Colonic mucosa (tissue), 4 donors: ENCODE measurements at regions not wholly inside any gene's neighbourhood (a gene's known extent, or its start where the extent isn't known, plus 50 kb on each side); places are given as distances from the start of the nearest gene placed in this dataset.

ENCODE experiments used
- DNase-seq: peaks from one replicate; pipeline ENCODE4 v3.0.0-alpha.2; 2020
- H3K27ac ChIP-seq: fragments of 200-600 bp; one replicate; pipeline ENCODE4 v1.8.0; 2021
- H3K27me3 ChIP-seq: fragments of 200-600 bp; one replicate; pipeline ENCODE4 v1.8.0; 2021
- H3K36me3 ChIP-seq: fragments of 200-600 bp; one replicate; pipeline ENCODE4 v1.8.0; 2021
- H3K4me1 ChIP-seq: fragments of 200-600 bp; one replicate; pipeline ENCODE4 v1.8.0; 2021; ENCODE audit warnings: mild to moderate bottlenecking
- H3K4me3 ChIP-seq: fragments of 200-600 bp; one replicate; pipeline ENCODE4 v1.8.0; 2021
- H3K9ac ChIP-seq, 2 donors: one replicate each; pipeline ENCODE4 v1.7.0; 2013; ENCODE audit warnings: control low read depth in 2 of 2, low read depth in 2 of 2, low read length in 2 of 2
- H3K9me3 ChIP-seq: fragments of 200-600 bp; one replicate; pipeline ENCODE4 v1.8.0; 2021
- CTCF ChIP-seq: fragments of 200-600 bp; IDR thresholded peaks from one replicate; pipeline ENCODE4 v1.8.0; 2022; ENCODE audit warnings: antibody characterized with exemption, mild to moderate bottlenecking
- intact Hi-C: fragments of 100-400 bp; cut with DNase I; formaldehyde crosslinking; loops from one replicate; pipeline ENCODE4 v1.14.1; 2022
- donor health status: healthy.
- donor health status: DM: no; HTN: no; CAD: no.
- donor health status: DM: no; HTN: no; CAD: no.

GRCh38 chr20:56795492-56795891 lies 166.4 kb downstream of the TFAP2C start:
- no peak for TF ChIP-seq CTCF
- Histone ChIP-seq H3K4me3 (no peak overlapping the region), H3K27ac (no peak overlapping the region), H3K36me3 (no peaks in the 10 kb centered on the region), H3K9me3 (no peaks in the 10 kb centered on the region), H3K9ac (no peak overlapping the region), H3K4me1 (no peaks in the 10 kb centered on the region), H3K27me3 (no peaks in the 10 kb centered on the region)
- intact Hi-C loops, result no loop called here
- DNase-seq, result no peak

- H3K9me3 ChIP-seq, result no peaks in the 10 kb centered on the region
- DNase-seq, result no peak
- H3K9ac ChIP-seq, result no peak overlapping the region
- no peak overlapping the region for H3K27ac ChIP-seq
- no peak overlapping the region for H3K4me3 ChIP-seq
- no peaks in the 10 kb centered on the region for H3K36me3 ChIP-seq
- TF ChIP-seq CTCF, result no peak
- intact Hi-C loops, result no loop called here
- no peaks in the 10 kb centered on the region for H3K27me3 ChIP-seq
- H3K4me1 ChIP-seq, result no peaks in the 10 kb centered on the region
Measured at GRCh38 chr20:56796345-56796744, 167.2 kb downstream of the TFAP2C start.

GRCh38 chr20:56797023-56797422 lies 167.9 kb downstream of the TFAP2C start:
- Histone ChIP-seq H3K27ac (no peak overlapping the region), H3K9me3 (no peaks in the 10 kb centered on the region), H3K36me3 (no peaks in the 10 kb centered on the region), H3K27me3 (no peaks in the 10 kb centered on the region), H3K4me3 (no peak overlapping the region), H3K4me1 (no peaks in the 10 kb centered on the region), H3K9ac (no peak overlapping the region)
- intact Hi-C loops, result no loop called here
- no peak for DNase-seq
- TF ChIP-seq CTCF, result no peak

GRCh38 chr20:56798634-56799033 lies 169.5 kb downstream of the TFAP2C start:
- no peak for DNase-seq
- Histone ChIP-seq H3K9me3 (no peaks in the 10 kb centered on the region), H3K4me3 (no peak overlapping the region), H3K36me3 (no peaks in the 10 kb centered on the region), H3K9ac (no peak overlapping the region), H3K4me1 (no peaks in the 10 kb centered on the region), H3K27me3 (no peaks in the 10 kb centered on the region), H3K27ac (no peak overlapping the region)
- intact Hi-C loops, result no loop called here
- no peak for TF ChIP-seq CTCF

GRCh38 chr20:56799187-56799586 lies 170.1 kb downstream of the TFAP2C start:
- no peak for TF ChIP-seq CTCF
- Histone ChIP-seq H3K9ac (no peak overlapping the region), H3K27ac (no peak overlapping the region), H3K9me3 (no peaks in the 10 kb centered on the region), H3K4me1 (no peaks in the 10 kb centered on the region), H3K36me3 (no peaks in the 10 kb centered on the region), H3K4me3 (no peak overlapping the region), H3K27me3 (no peaks in the 10 kb centered on the region)
- intact Hi-C loops, result no loop called here
- DNase-seq, result no peak

- H3K4me3 ChIP-seq, result no peak overlapping the region
- H3K4me1 ChIP-seq, result no peaks in the 10 kb centered on the region
- intact Hi-C loops, result no loop called here
- no peak overlapping the region for H3K9ac ChIP-seq
- H3K27me3 ChIP-seq, result no peaks in the 10 kb centered on the region
- TF ChIP-seq CTCF, result no peak
- DNase-seq, result no peak
- H3K27ac ChIP-seq, result no peak overlapping the region
- H3K36me3 ChIP-seq, result no peaks in the 10 kb centered on the region
- H3K9me3 ChIP-seq, result no peaks in the 10 kb centered on the region
Measured at GRCh38 chr20:56800088-56800487, 171.0 kb downstream of the TFAP2C start.
